HEK293T (cell line): ENCODE measurements at regions not wholly inside any gene's neighbourhood (a gene's known extent, or its start where the extent isn't known, plus 50 kb on each side); places are given as distances from the start of the nearest gene placed in this dataset.

Source experiments
- ARNT ChIP-seq: fragments of 450-650 bp; IDR thresholded peaks from 2 replicates; pipeline ENCODE4 v1.6.1; 2017; ENCODE audit warnings: mild to moderate bottlenecking
- BHLHE40 ChIP-seq: fragments of 450-650 bp; IDR thresholded peaks from 2 replicates; pipeline ENCODE4 v1.6.1; 2016; ENCODE audit warnings: mild to moderate bottlenecking, moderate library complexity, borderline replicate concordance
- CTBP1 ChIP-seq: fragments of 450-650 bp; IDR thresholded peaks from 2 replicates; pipeline ENCODE4 v1.6.1; 2016; ENCODE audit warnings: borderline replicate concordance
- ELF4 ChIP-seq: fragments of 450-650 bp; IDR thresholded peaks from 2 replicates; pipeline ENCODE4 v1.6.1; 2017; ENCODE audit warnings: antibody characterized with exemption
- FOXA1 ChIP-seq: fragments of 450-650 bp; IDR thresholded peaks from 2 replicates; pipeline ENCODE4 v1.6.1; 2016; ENCODE audit warnings: mild to moderate bottlenecking
- FOXK2 ChIP-seq: fragments of 450-650 bp; IDR thresholded peaks from 2 replicates; pipeline ENCODE4 v1.6.1; 2016; ENCODE audit warnings: mild to moderate bottlenecking
- FOXM1 ChIP-seq: fragments of 450-650 bp; IDR thresholded peaks from 2 replicates; pipeline ENCODE4 v1.6.1; 2017; ENCODE audit warnings: mild to moderate bottlenecking, borderline replicate concordance
- L3MBTL2 ChIP-seq: fragments of 450-650 bp; conservative IDR thresholded peaks from 2 replicates; pipeline ENCODE4 v1.6.1; 2016; ENCODE audit warnings: mild to moderate bottlenecking
- LEF1 ChIP-seq: fragments of 450-650 bp; IDR thresholded peaks from 2 replicates; pipeline ENCODE4 v1.6.1; 2017; ENCODE audit warnings: mild to moderate bottlenecking, borderline replicate concordance
- PKNOX1 ChIP-seq: fragments of 450-650 bp; IDR thresholded peaks from 2 replicates; pipeline ENCODE4 v1.6.1; 2016
- SP1 ChIP-seq: fragments of 450-650 bp; IDR thresholded peaks from 2 replicates; pipeline ENCODE4 v1.6.1; 2017
- SUZ12 ChIP-seq: fragments of 450-650 bp; IDR thresholded peaks from 2 replicates; pipeline ENCODE4 v1.6.1; 2016; ENCODE audit warnings: mild to moderate bottlenecking
- TARDBP ChIP-seq: fragments of 450-650 bp; IDR thresholded peaks from 2 replicates; pipeline ENCODE4 v1.6.1; 2016
- ZNF384 ChIP-seq: fragments of 450-650 bp; IDR thresholded peaks from 2 replicates; pipeline ENCODE4 v1.6.1; 2016

DNA sequence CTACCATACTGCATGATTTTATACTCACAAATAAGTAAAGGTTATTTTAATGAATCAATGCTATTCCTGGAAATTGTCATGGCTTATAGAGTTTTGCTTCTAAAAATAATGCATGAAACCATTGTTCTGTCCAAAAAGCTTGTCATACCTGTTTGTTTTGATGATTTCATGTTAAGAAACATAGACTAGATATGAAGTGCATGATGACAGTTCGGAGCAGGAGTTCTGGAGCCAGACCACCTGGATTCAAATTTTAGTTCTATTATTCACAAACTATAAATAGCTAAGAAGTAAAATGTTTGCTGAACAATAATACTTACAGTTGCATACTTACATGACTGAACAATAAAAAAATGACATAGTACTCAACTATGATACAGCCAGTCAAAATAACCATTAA, 107.0 kb upstream of the AKR1E2 start:
- no peak for TF ChIP-seq FOXM1
- no peak for TF ChIP-seq PKNOX1
- TF ChIP-seq TARDBP = no peak
- no peak for TF ChIP-seq FOXA1
- no peak for TF ChIP-seq CTBP1
- TF ChIP-seq SUZ12 = no peak
- no peak for TF ChIP-seq SP1
- TF ChIP-seq BHLHE40 = no peak
- TF ChIP-seq ZNF384 = no peak
- TF ChIP-seq ELF4 = no peak
- no peak for TF ChIP-seq LEF1
- TF ChIP-seq L3MBTL2 = no peak
- no peak for TF ChIP-seq ARNT
- TF ChIP-seq FOXK2 = no peak
